OCI-LY7 (cell line): ENCODE measurements at regions not wholly inside any gene's neighbourhood (a gene's known extent, or its start where the extent isn't known, plus 50 kb on each side); places are given as distances from the start of the nearest gene placed in this dataset.
"Not testable (repeated sequence)": the region's sequence is repeated elsewhere in the genome, so short reads cannot be mapped to it uniquely, and the experiment has no call there.

Source experiments
- CTCF ChIP-seq: fragments of 200-600 bp; sonication (generic); conservative IDR thresholded peaks from 2 replicates; pipeline ENCODE4 v1.5.1; 2014; ENCODE audit warnings: mild to moderate bottlenecking, antibody characterized with exemption, low read length, moderate library complexity, mixed read lengths
- EZH2phosphoT487 ChIP-seq: fragments of 200-600 bp; sonication (generic); IDR thresholded peaks from 2 replicates; pipeline ENCODE4 v1.6.1; 2018; ENCODE audit warnings: low read depth, borderline replicate concordance, mild to moderate bottlenecking, mixed run types, antibody characterized with exemption, low read length, moderate library complexity, mixed read lengths

GRCh38 chr19:21613201-21613600 lies 107.8 kb downstream of the ZNF429 start:
- not testable (repeated sequence) for TF ChIP-seq CTCF, EZH2phosphoT487
